ENCODE measurements at regions not wholly inside any gene's neighbourhood (a gene's known extent, or its start where the extent isn't known, plus 50 kb on each side); places are given as distances from the start of the nearest gene placed in this dataset.

- no peaks in the 10 kb centered on the region for H3K36me3 ChIP-seq (ENCODE audit: control insufficient read depth, insufficient read depth, low read length)
Measured at GRCh38 chr21:36609654-36610053, 89.3 kb upstream of the SIM2 start.

GRCh38 chr21:36610201-36610600, 88.7 kb upstream of the SIM2 start:
- no peak overlapping the region for H3K9ac ChIP-seq (ENCODE audit: insufficient read depth in 1 of 2, low read depth in 2 of 2, low read length in 2 of 2)
- DNase-seq (ENCODE audit: extremely low read depth in 1 of 4, low spot score in 3 of 4), result no peak
- H3K4me1 ChIP-seq (replicated peaks in 1 of 2; ENCODE audit: control insufficient read depth in 2 of 2, insufficient read depth in 2 of 2, low read length in 2 of 2), result no peaks in the 10 kb centered on the region
- peaks cover 22 to 43% of the 10 kb centered on the region in 2 experiments; a peak in 4 of 5 replicates for H3K27me3 ChIP-seq (ENCODE audit: control insufficient read depth in 2 of 2, insufficient read depth in 2 of 2, low read length in 2 of 2)
- no peak for FAIRE-seq
- in situ Hi-C loops (cut with MboI) (no loop called here), intact Hi-C loops (cut with micrococcal nuclease) (no loop called here)
- H4K20me1 ChIP-seq (replicated peaks; ENCODE audit: control insufficient read depth, insufficient read depth, low read length), result no peaks in the 10 kb centered on the region
- WGBS (ENCODE audit: insufficient coverage, low coverage, missing lambda C conversion rate), result 0% methylated on average over 1 of the region's 1 CpG
- H3K36me3 ChIP-seq (ENCODE audit: control insufficient read depth, insufficient read depth, low read length), result no peaks in the 10 kb centered on the region
- H3K79me2 ChIP-seq (ENCODE audit: control insufficient read depth, insufficient read depth, low read length), result no peaks in the 10 kb centered on the region
- H3K9me3 ChIP-seq (replicated peaks; ENCODE audit: control insufficient read depth, insufficient read depth, low read depth, low read length), result no peaks in the 10 kb centered on the region
- ChIA-PET POLR2A (interaction anchor here (0.7 kb wide), 1 partner anchor 12 kb away, joined by 3 read pairs; no protein-coding TSS in a partner anchor), CTCF (ENCODE audit: low intra/inter-chr PET ratio) (no interaction called here)
- no peak for ATAC-seq
- no peaks in the 10 kb centered on the region for H3K9me1 ChIP-seq (ENCODE audit: control insufficient read depth, insufficient read depth, low read length)
- no peak overlapping the region for H3K4me2 ChIP-seq (ENCODE audit: insufficient read depth, low read length)
- H3K4me3 ChIP-seq, result no peak overlapping the region
- no TSS peak for BruUV-seq (replicated peaks)
- no peak overlapping the region for H3K27ac ChIP-seq (ENCODE audit: extremely low read depth, low read depth, low read length)
- no peak overlapping the region for H2AFZ ChIP-seq (ENCODE audit: low read depth, low read length)
- TF ChIP-seq ZBTB2 (IDR thresholded peaks at IDR 0.05) (no peak), ZNF398 (CRISPR knock-in tag; IDR thresholded peaks at IDR 0.05) (no peak), PRMT5 (CRISPR knock-in tag; IDR thresholded peaks at IDR 0.05) (no peak), ZNF77 (CRISPR knock-in tag; IDR thresholded peaks at IDR 0.05) (no peak), POU5F1 (IDR thresholded peaks at IDR 0.05; ENCODE audit: borderline replicate concordance, low read depth, low read length, partially characterized antibody) (no peak), CHD4 (IDR thresholded peaks at IDR 0.05; ENCODE audit: insufficient read depth, insufficient replicate concordance, low read depth, low read length, poor library complexity, severe bottlenecking) (no peak), HMG20A (CRISPR knock-in tag; conservative IDR thresholded peaks at IDR 0.05) (no peak), MEF2A (IDR thresholded peaks at IDR 0.05; ENCODE audit: control insufficient read depth, low read depth, low read length) (no peak), ZNF584 (CRISPR knock-in tag; IDR thresholded peaks at IDR 0.05; ENCODE audit: low read depth) (no peak), SMARCA4 (IDR thresholded peaks at IDR 0.05) (no peak), ZNF384 (IDR thresholded peaks at IDR 0.05; ENCODE audit: low read depth, low read length) (no peak), ARID1B (IDR thresholded peaks at IDR 0.05) (no peak)

More at GRCh38 chr21:36609654-36610053, 89.3 kb upstream of the SIM2 start:
- Histone ChIP-seq H3K27ac (ENCODE audit: extremely low read depth, low read depth, low read length) (no peak overlapping the region), H3K4me1 (replicated peaks in 1 of 2; ENCODE audit: control insufficient read depth in 2 of 2, insufficient read depth in 2 of 2, low read length in 2 of 2) (no peaks in the 10 kb centered on the region), H2AFZ (ENCODE audit: low read depth, low read length) (no peak overlapping the region), H3K4me2 (ENCODE audit: insufficient read depth, low read length) (no peak overlapping the region), H3K79me2 (ENCODE audit: control insufficient read depth, insufficient read depth, low read length) (no peaks in the 10 kb centered on the region), H3K4me3 (no peak overlapping the region), H3K9me3 (replicated peaks; ENCODE audit: control insufficient read depth, insufficient read depth, low read depth, low read length) (no peaks in the 10 kb centered on the region), H3K9me1 (ENCODE audit: control insufficient read depth, insufficient read depth, low read length) (no peaks in the 10 kb centered on the region), H3K27me3 (ENCODE audit: control insufficient read depth in 2 of 2, insufficient read depth in 2 of 2, low read length in 2 of 2) (peaks cover 24 to 49% of the 10 kb centered on the region in 2 experiments; a peak in 4 of 5 replicates), H3K9ac (ENCODE audit: insufficient read depth in 1 of 2, low read depth in 2 of 2, low read length in 2 of 2) (no peak overlapping the region), H4K20me1 (replicated peaks; ENCODE audit: control insufficient read depth, insufficient read depth, low read length) (no peaks in the 10 kb centered on the region)
- intact Hi-C loops (cut with micrococcal nuclease) (no loop called here), in situ Hi-C loops (cut with MboI) (no loop called here)
- no TSS peak for BruUV-seq (replicated peaks)
- no peak for TF ChIP-seq KLF6 (CRISPR knock-in tag; IDR thresholded peaks at IDR 0.05; ENCODE audit: borderline replicate concordance)
- no peak for TF ChIP-seq TEAD4 (IDR thresholded peaks at IDR 0.05; ENCODE audit: low read length)
- no peak for TF ChIP-seq TEAD4 (CRISPR knock-in tag; IDR thresholded peaks at IDR 0.05; ENCODE audit: borderline replicate concordance)
- TF ChIP-seq SMAD2 (IDR thresholded peaks at IDR 0.05; ENCODE audit: low read depth, low read length), result no peak
- TF ChIP-seq PURB (CRISPR knock-in tag; IDR thresholded peaks at IDR 0.05; ENCODE audit: low read depth), result no peak
- FAIRE-seq (no peak), ATAC-seq (no peak), DNase-seq (ENCODE audit: extremely low read depth in 1 of 4, low spot score in 3 of 4) (no peak)
- ChIA-PET POLR2A (no interaction called here), CTCF (ENCODE audit: low intra/inter-chr PET ratio) (no interaction called here)
